Activated CD4-positive, alpha-beta T cell treated with anti-CD3 and anti-CD28 coated beads, Interleukin-2, amount 10 ng/mL, durations not matched to agents 7 days and 5 days (primary cell): ENCODE measurements at regions not wholly inside any gene's neighbourhood (a gene's known extent, or its start where the extent isn't known, plus 50 kb on each side); places are given as distances from the start of the nearest gene placed in this dataset.

Experiments used
- CTCF ChIA-PET: fragments of 350-600 bp; sonication (Branson Sonifier 250); formaldehyde crosslinking; loops from one replicate; lab custom pipeline; 2021; ENCODE audit warnings: antibody characterized with exemption; lab: Charles Lee
- POLR2A ChIA-PET: fragments of 350-600 bp; sonication (Branson Sonifier 250); formaldehyde crosslinking; loops from one replicate; lab custom pipeline; 2021; ENCODE audit warnings: antibody characterized with exemption; lab: Charles Lee
- DNase-seq: peaks from one replicate; pipeline ENCODE4 v3.0.0-alpha.2; 2020
- H3K27ac Mint-ChIP-seq: one replicate; pipeline ENCODE4 v1.8.0; 2021; ENCODE audit warnings: mild to moderate bottlenecking, moderate library complexity, mixed read lengths
- H3K27me3 Mint-ChIP-seq: one replicate; pipeline ENCODE4 v1.8.0; 2021; ENCODE audit warnings: mixed read lengths
- H3K36me3 Mint-ChIP-seq: one replicate; pipeline ENCODE4 v1.8.0; 2021; ENCODE audit warnings: low read depth, mixed read lengths
- H3K4me1 Mint-ChIP-seq: one replicate; pipeline ENCODE4 v1.8.0; 2021; ENCODE audit warnings: mixed read lengths
- H3K4me3 Mint-ChIP-seq: one replicate; pipeline ENCODE4 v1.8.0; 2021; ENCODE audit warnings: mild to moderate bottlenecking, moderate library complexity, mixed read lengths
- H3K9me3 Mint-ChIP-seq: one replicate; pipeline ENCODE4 v1.8.0; 2021; ENCODE audit warnings: mixed read lengths

DNA sequence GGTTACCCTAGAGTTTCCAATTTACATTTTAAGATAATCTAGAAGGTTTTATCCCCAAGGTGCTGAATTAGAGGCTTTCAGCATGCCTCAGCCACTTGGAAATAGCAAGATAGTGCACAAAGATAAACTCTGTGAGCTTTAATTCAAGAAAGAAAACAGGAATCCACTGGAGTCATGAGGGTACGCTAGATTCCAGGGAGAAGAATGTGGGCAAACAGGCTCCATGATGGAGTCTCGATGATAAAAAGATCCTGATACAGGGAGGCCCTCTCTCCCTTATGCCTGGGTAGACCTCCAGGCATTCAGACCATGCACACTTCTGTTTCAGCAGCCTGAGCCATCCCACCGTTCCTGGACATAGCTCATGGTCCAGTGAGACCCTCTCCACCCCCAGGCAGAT is 344.6 kb upstream of the LCORL start:
- H3K4me1 Mint-ChIP-seq = no peaks in the 10 kb centered on the region
- peaks cover 4% of the 10 kb centered on the region for H3K27me3 Mint-ChIP-seq
- CTCF ChIA-PET = no interaction called here

DNA sequence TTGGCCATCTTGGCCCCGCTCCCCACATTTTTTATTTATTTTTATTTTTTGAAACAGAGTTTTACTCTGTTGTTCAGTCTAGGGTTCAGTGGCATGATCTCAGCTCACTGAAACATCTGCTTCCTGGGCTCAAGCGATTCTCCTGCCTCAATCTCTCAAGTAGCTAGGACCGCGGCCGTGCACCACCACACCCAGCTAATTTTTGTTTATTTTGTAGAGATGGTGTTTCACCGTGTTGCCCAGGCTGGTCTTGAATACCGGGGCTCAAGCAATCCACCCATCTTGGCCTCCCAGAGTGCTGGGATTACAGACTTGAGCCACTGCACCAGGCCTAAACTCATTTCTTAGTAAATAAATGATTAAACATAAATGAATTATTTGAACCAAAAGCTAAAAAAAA is 322.0 kb upstream of the LCORL start:
- Mint-ChIP-seq H3K4me1 (no peaks in the 10 kb centered on the region), H3K36me3 (no peaks in the 10 kb centered on the region)

More for the DNA sequence above, 344.6 kb upstream of the LCORL start:
- no peak for DNase-seq
- H3K9me3 Mint-ChIP-seq = no peaks in the 10 kb centered on the region
- no peak overlapping the region for H3K4me3 Mint-ChIP-seq
- H3K27ac Mint-ChIP-seq = no peak overlapping the region
- POLR2A ChIA-PET = no interaction called here
- H3K36me3 Mint-ChIP-seq = no peaks in the 10 kb centered on the region

DNA sequence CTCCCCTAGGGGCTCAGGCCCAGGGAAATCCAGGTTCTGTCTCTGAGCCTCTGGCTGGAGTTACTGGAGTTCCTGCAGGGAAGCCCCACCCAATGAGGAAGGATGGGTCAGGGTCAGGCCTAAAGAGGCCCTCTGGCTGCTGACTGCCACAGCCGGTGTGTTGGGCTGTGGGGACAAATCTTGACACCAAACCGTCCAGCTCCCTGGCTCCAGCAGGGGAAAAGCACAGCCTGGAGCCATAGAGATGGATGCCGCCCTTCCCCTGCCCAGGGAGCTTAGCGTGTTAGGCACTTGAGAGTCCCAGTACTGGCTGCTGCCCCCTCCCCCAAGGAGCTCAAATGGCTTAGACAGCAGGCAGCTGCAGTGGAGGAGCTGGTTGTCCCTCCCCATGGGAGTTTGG is 321.3 kb upstream of the LCORL start:
- CTCF ChIA-PET = no interaction called here
- no peak for DNase-seq
- no peaks in the 10 kb centered on the region for H3K36me3 Mint-ChIP-seq
- POLR2A ChIA-PET = no interaction called here
- no peaks in the 10 kb centered on the region for H3K4me1 Mint-ChIP-seq
- no peak overlapping the region for H3K27ac Mint-ChIP-seq
- no peaks in the 10 kb centered on the region for H3K27me3 Mint-ChIP-seq
- no peaks in the 10 kb centered on the region for H3K9me3 Mint-ChIP-seq
- H3K4me3 Mint-ChIP-seq = no peak overlapping the region

More for the DNA sequence above, 322.0 kb upstream of the LCORL start:
- ChIA-PET POLR2A (no interaction called here), CTCF (no interaction called here)
- Mint-ChIP-seq H3K27me3 (no peaks in the 10 kb centered on the region), H3K27ac (no peak overlapping the region), H3K4me3 (no peak overlapping the region), H3K9me3 (no peaks in the 10 kb centered on the region)
- no peak for DNase-seq

DNA sequence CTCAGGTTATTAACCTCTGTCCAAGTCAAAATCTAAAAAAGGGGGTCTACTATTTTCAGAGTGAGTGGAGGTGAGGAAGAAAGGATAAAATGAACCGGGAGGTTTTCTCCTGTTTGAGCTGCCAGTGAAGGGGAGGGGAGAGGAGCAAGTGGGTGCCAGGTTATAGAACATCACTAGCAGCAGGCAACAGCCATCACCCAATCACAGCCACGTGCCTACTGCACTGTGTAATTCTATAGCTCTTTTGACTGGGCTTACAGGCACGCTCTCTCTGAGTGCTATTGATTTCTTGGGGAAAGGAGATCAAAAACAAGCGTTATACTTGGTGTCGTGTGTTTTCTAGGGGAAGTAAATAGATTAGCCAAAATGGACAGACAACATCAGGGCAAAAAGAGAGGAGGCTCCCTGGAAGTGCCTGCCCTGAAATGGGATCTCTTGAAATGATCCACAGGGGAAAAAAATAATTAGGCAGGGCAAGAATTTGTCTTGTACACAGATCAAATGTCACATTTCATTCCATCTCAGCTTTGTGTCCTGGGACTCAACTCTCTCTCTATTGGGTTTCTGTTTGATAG is 300.5 kb upstream of the LCORL start:
- peaks cover 6% of the 10 kb centered on the region for H3K27me3 Mint-ChIP-seq
- H3K4me1 Mint-ChIP-seq = no peaks in the 10 kb centered on the region
- ChIA-PET CTCF (no interaction called here), POLR2A (no interaction called here)
- no peak overlapping the region for H3K4me3 Mint-ChIP-seq
- no peaks in the 10 kb centered on the region for H3K36me3 Mint-ChIP-seq
- no peaks in the 10 kb centered on the region for H3K9me3 Mint-ChIP-seq
- no peak overlapping the region for H3K27ac Mint-ChIP-seq
- DNase-seq = no peak

DNA sequence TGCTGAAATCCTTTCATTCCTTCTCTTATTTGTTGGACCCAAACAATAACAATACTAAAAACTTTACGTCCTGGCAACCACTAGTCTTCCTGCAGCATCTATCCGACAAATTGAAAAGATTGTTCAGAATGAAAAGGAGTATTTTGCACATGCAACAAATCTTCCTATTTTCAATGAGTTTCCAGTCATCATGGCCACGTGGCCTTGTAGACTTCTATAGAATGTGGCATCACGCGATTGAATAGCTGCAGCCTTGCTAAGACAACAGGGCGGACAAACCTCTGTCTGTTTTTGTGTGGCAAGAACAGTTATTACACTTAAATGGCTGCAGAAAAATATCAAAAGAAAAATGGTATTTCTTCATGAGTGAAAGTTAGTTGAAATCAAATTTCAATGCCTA is 297.9 kb upstream of the LCORL start:
- H3K4me1 Mint-ChIP-seq = no peaks in the 10 kb centered on the region
- CTCF ChIA-PET = no interaction called here
- no peak overlapping the region for H3K27ac Mint-ChIP-seq
- H3K4me3 Mint-ChIP-seq = no peak overlapping the region
- H3K27me3 Mint-ChIP-seq = peaks cover 6% of the 10 kb centered on the region
- no peak for DNase-seq
- H3K9me3 Mint-ChIP-seq = no peaks in the 10 kb centered on the region
- POLR2A ChIA-PET = no interaction called here
- no peaks in the 10 kb centered on the region for H3K36me3 Mint-ChIP-seq

DNA sequence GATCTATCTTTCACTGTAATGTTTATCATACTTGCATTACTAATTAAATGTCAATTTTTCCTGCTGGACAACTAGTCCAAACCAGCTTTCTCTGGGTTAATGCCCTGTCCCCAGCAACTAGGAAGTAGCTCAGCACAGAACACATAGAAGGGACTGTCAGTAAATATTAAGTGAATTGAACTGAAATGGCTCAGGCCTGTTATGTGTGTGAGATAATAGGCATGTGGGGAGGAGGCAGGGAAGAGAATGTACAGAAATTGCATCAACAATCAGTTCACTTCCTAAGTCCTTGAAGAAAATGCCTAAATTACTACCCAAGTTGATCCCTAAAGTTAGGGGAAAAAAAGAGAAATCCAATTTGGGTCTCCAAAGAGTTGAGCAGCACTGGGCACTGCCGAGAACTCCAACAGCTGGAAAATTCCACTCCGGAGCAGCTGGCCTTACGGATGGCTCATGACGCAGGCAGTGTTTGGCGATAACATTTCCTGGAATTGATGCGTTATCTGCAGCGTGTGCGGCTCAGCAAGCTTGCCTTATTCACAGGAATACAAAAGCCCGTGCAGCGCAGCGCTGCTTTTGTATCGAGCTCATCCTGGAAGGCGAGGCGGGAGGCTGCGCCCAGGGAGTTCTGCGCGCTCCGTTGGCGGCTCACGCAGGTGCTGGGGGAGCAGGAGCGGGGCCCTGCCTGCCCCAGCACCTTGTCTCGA is 297.3 kb upstream of the LCORL start:
- Mint-ChIP-seq H3K36me3 (no peaks in the 10 kb centered on the region), H3K27ac (no peak overlapping the region), H3K4me3 (no peak overlapping the region), H3K27me3 (peaks cover 6% of the 10 kb centered on the region), H3K4me1 (no peaks in the 10 kb centered on the region), H3K9me3 (no peaks in the 10 kb centered on the region)
- ChIA-PET CTCF (interaction anchor here (0.7 kb wide), 1 partner anchor 54 kb away, joined by 3 read pairs; no protein-coding TSS in a partner anchor), POLR2A (no interaction called here)
- DNase-seq = no peak

DNA sequence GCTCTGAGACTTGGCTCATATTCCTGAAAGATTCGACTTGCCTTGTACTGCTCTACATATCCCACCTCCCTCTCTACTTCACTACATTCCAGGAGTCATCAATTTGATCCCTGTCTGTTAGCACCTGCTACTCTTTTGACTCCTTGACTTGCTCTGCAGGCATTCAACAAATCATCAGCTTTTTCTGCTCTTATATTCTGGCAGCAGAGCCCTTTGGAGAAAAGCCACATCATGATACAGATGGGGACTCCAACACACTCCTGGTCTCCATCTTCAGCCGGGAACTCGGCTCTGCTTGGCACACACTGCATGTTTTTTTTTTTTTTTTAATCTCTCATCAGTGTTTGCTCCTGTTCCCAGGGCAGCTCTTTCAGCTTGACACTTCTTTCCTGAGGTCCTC is 293.2 kb upstream of the LCORL start:
- POLR2A ChIA-PET = interaction anchor here (0.7 kb wide), 1 partner anchor 591 kb away, joined by 3 read pairs; no protein-coding TSS in a partner anchor
- CTCF ChIA-PET = no interaction called here

DNA sequence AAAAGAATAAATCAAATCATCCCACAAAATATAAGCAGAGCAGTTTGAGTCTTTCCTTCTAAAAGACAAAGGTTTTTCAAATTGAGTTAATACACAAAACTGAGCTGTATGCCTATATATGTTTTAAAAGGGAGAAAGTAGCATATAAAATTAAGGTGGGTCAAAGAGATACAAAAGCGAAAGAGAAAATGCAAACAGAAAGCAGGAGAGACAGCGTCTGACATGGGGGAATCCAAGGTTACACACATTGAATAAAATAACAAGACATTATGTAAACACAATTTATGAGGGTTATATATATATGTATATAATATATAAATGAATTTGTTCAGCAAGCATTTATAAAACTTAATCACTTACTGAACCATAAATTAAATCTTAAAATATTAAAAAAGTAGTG is 276.1 kb upstream of the LCORL start:
- Mint-ChIP-seq H3K36me3 (no peaks in the 10 kb centered on the region), H3K9me3 (no peaks in the 10 kb centered on the region), H3K27ac (no peak overlapping the region), H3K4me3 (no peak overlapping the region), H3K4me1 (no peaks in the 10 kb centered on the region), H3K27me3 (no peaks in the 10 kb centered on the region)
- DNase-seq = no peak
- POLR2A ChIA-PET = no interaction called here
- CTCF ChIA-PET = no interaction called here

More for the DNA sequence above, 293.2 kb upstream of the LCORL start:
- H3K36me3 Mint-ChIP-seq = no peaks in the 10 kb centered on the region
- no peaks in the 10 kb centered on the region for H3K4me1 Mint-ChIP-seq
- H3K9me3 Mint-ChIP-seq = no peaks in the 10 kb centered on the region
- H3K27ac Mint-ChIP-seq = no peak overlapping the region
- H3K4me3 Mint-ChIP-seq = no peak overlapping the region
- DNase-seq = no peak
- peaks cover 6% of the 10 kb centered on the region for H3K27me3 Mint-ChIP-seq

DNA sequence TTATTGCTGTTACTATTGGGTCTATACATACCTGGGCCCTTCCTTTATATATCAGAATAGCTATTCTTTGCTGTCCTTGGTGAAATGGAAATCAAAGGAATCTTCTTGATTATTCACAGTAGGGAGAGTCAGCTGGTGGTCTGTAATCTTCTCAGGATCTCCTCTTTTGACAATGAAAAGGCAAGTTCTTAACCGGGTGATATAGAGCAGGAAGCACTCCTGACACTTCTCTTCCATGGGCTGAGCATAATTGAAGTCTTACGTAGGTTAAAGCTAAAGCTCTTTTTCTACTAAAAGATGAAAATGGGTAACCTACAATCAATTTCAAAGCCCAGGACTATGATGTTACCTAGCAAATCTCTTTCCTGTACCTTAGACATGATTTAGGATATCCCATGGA is 274.9 kb upstream of the LCORL start:
- POLR2A ChIA-PET = no interaction called here
- H3K27me3 Mint-ChIP-seq = no peaks in the 10 kb centered on the region
- CTCF ChIA-PET = interaction anchor here (1.1 kb wide), 1 partner anchor 12 kb away, joined by 3 read pairs; no protein-coding TSS in a partner anchor
- no peaks in the 10 kb centered on the region for H3K36me3 Mint-ChIP-seq
- no peaks in the 10 kb centered on the region for H3K9me3 Mint-ChIP-seq
- no peak for DNase-seq
- no peak overlapping the region for H3K27ac Mint-ChIP-seq
- no peaks in the 10 kb centered on the region for H3K4me1 Mint-ChIP-seq
- H3K4me3 Mint-ChIP-seq = no peak overlapping the region

DNA sequence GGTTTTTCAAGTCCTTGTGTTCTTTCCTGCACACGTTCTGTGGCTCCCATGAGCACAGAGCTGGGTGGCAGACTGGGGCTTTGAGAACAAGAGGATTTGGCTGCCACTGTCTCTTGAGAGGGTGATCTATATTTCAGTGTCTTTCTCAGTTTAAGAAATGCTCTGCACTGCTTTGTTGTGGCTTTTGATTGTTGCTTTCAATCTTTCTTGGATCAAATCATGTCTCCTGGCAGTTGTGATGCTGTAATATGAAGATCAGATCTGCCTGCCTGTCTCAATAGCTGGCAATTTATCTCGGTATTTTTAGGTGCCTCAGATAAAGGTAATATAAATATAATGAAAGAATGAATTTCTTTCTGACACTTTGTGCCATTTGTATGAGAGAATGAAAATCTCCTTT is 273.3 kb upstream of the LCORL start:
- H3K4me1 Mint-ChIP-seq = no peaks in the 10 kb centered on the region
- no peaks in the 10 kb centered on the region for H3K36me3 Mint-ChIP-seq
- ChIA-PET CTCF (no interaction called here), POLR2A (no interaction called here)
- no peak overlapping the region for H3K27ac Mint-ChIP-seq
- no peaks in the 10 kb centered on the region for H3K27me3 Mint-ChIP-seq
- H3K9me3 Mint-ChIP-seq = no peaks in the 10 kb centered on the region
- DNase-seq = no peak
- no peak overlapping the region for H3K4me3 Mint-ChIP-seq

DNA sequence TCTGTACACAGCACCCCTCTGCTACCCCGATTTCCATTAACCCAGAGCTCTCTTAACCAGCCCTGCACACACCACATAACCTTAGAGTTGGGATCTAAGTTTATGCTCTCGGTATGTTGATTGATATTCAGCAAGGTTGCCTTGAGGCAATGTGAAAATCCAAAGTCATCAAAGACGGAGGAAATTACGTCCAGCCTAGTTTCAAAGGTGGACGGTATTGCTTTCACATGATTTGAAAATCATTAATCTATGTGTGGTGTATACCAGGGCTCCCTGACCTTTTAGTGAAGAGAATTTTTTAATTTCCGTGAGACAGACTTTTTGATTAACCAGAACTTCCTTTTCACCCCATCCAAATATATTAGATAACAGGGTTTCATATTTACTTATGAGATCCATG is 272.5 kb upstream of the LCORL start:
- ChIA-PET POLR2A (no interaction called here), CTCF (no interaction called here)
- no peaks in the 10 kb centered on the region for H3K9me3 Mint-ChIP-seq
- no peaks in the 10 kb centered on the region for H3K27me3 Mint-ChIP-seq
- no peak for DNase-seq
- no peak overlapping the region for H3K4me3 Mint-ChIP-seq
- H3K4me1 Mint-ChIP-seq = no peaks in the 10 kb centered on the region
- H3K27ac Mint-ChIP-seq = no peak overlapping the region
- H3K36me3 Mint-ChIP-seq = no peaks in the 10 kb centered on the region

DNA sequence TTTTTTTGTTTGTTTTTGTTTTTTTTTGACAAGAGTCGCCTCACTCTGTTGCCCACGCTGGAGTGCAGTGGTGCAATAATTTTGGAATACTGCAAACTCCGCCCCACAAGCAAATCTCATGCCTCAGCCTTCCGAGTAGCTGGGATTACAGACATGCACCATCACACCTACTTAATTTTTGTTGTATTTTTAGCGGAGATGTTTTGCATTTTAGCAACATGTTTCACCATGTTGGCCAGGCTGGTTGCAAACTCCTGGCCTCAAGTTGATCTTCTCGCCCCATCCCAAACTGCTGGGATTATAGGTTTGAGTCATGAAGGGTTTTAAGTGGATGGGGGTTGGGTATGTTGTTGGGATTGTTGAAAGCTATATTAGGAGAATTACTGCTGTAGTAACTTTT is 270.9 kb upstream of the LCORL start:
- DNase-seq = no peak
- Mint-ChIP-seq H3K9me3 (no peaks in the 10 kb centered on the region), H3K27ac (no peak overlapping the region), H3K27me3 (no peaks in the 10 kb centered on the region), H3K4me1 (no peaks in the 10 kb centered on the region), H3K36me3 (no peaks in the 10 kb centered on the region), H3K4me3 (no peak overlapping the region)
- POLR2A ChIA-PET = no interaction called here
- CTCF ChIA-PET = no interaction called here

DNA sequence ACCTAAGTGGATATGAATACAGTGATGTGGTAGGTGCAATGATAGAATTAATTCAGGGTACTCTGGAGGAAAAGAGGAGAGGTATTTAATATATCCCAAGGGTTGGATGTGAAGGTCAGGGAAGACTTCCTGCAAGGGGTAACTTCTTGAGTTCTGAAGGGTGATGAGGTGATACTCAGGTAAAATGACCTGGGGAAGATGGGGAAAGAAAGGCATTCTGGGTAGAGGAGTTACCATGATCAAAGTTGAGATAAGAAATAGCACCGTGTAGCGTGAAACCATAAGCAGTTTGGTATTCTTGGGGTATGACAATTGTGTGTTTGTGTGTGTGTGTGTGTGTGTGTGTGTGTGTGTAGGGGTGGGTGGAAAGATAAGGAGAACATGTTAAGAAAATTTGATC is 270.4 kb upstream of the LCORL start:
- Mint-ChIP-seq H3K27me3 (no peaks in the 10 kb centered on the region), H3K9me3 (no peaks in the 10 kb centered on the region), H3K36me3 (no peaks in the 10 kb centered on the region), H3K27ac (no peak overlapping the region), H3K4me1 (no peaks in the 10 kb centered on the region), H3K4me3 (no peak overlapping the region)
- ChIA-PET CTCF (no interaction called here), POLR2A (no interaction called here)
- DNase-seq = no peak

DNA sequence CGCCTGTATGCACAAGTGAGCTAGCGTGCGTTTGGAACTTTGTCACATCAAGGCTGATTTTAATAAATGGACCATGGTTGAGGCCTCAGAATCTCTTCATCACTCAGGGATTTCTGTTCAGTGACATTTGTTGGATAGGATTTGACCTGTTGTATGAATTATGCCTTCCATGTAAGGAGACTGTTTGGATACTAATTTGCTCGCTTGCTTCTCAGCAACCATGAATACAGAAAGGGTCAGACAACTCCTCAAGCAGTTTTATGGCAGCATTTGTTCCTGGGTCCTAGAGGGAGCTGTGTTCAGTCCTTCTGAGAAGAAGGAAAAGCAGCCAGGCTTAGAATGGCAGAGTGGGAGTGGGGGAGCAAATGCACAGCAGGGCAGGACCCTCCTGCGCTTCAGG is 269.7 kb upstream of the LCORL start:
- CTCF ChIA-PET = no interaction called here
- no peaks in the 10 kb centered on the region for H3K27me3 Mint-ChIP-seq
- H3K36me3 Mint-ChIP-seq = no peaks in the 10 kb centered on the region
- no peak for DNase-seq
- no peak overlapping the region for H3K4me3 Mint-ChIP-seq
- H3K27ac Mint-ChIP-seq = no peak overlapping the region
- no peaks in the 10 kb centered on the region for H3K4me1 Mint-ChIP-seq
- POLR2A ChIA-PET = no interaction called here
- no peaks in the 10 kb centered on the region for H3K9me3 Mint-ChIP-seq
